NCI-H128 (cell line): ENCODE measurements at regions not wholly inside any gene's neighbourhood (a gene's known extent, or its start where the extent isn't known, plus 50 kb on each side); places are given as distances from the start of the nearest gene placed in this dataset.

Source experiments
- DNase-seq: peaks from one replicate; lab custom pipeline; 2025; ENCODE audit not compliant: unreplicated experiment; lab: John Stamatoyannopoulos, UW

GRCh38 chr6:141688916-141689315 lies 443.8 kb upstream of the GJE1 start:
- no peak for DNase-seq

GRCh38 chr6:141685416-141685815 lies 447.3 kb upstream of the GJE1 start:
- no peak for DNase-seq

GRCh38 chr6:141682391-141682790 lies 450.3 kb upstream of the GJE1 start:
- no peak for DNase-seq

GRCh38 chr6:141677598-141678211 lies 455.0 kb upstream of the GJE1 start:
- no peak for DNase-seq

- DNase-seq, result no peak
Observed at GRCh38 chr6:141675957-141676356, 456.8 kb upstream of the GJE1 start.

- DNase-seq, result no peak
Observed at GRCh38 chr6:141669141-141669540, 463.6 kb upstream of the GJE1 start.

GRCh38 chr6:141667580-141668309 lies 465.0 kb upstream of the GJE1 start:
- DNase-seq, result no peak

- DNase-seq, result no peak
Observed at GRCh38 chr6:141666187-141666586, 466.5 kb upstream of the GJE1 start.

GRCh38 chr6:141664744-141665143 lies 468.0 kb upstream of the GJE1 start:
- DNase-seq, result no peak

GRCh38 chr6:141659582-141659981 lies 473.1 kb upstream of the GJE1 start:
- no peak for DNase-seq

GRCh38 chr6:141658696-141659095 lies 474.0 kb upstream of the GJE1 start:
- no peak for DNase-seq

- no peak for DNase-seq
Observed at GRCh38 chr6:141657812-141658211, 474.9 kb upstream of the GJE1 start.

GRCh38 chr6:141653590-141653989 lies 479.1 kb upstream of the GJE1 start:
- DNase-seq, result no peak

- no peak for DNase-seq
Observed at GRCh38 chr6:141641951-141642350, 490.8 kb upstream of the GJE1 start.

GRCh38 chr6:141641406-141641805 lies 491.3 kb upstream of the GJE1 start:
- DNase-seq, result no peak

GRCh38 chr6:141635621-141636020 lies 497.1 kb upstream of the GJE1 start:
- DNase-seq, result no peak

GRCh38 chr6:141634269-141634668 lies 498.5 kb upstream of the GJE1 start:
- no peak for DNase-seq

- no peak for DNase-seq
Observed at GRCh38 chr6:141624301-141624700, 508.4 kb upstream of the GJE1 start.

- DNase-seq, result no peak
Observed at GRCh38 chr6:141618180-141618581, 514.5 kb upstream of the GJE1 start.

GRCh38 chr6:141610741-141611140 lies 522.0 kb upstream of the GJE1 start:
- DNase-seq, result no peak

GRCh38 chr6:141607956-141608355 lies 524.8 kb upstream of the GJE1 start:
- DNase-seq, result no peak

GRCh38 chr6:141598487-141598886 lies 534.2 kb upstream of the GJE1 start:
- no peak for DNase-seq

GRCh38 chr6:141594874-141595273 lies 537.9 kb upstream of the GJE1 start:
- no peak for DNase-seq
